GM21717 (cell line): ENCODE measurements at regions not wholly inside any gene's neighbourhood (a gene's known extent, or its start where the extent isn't known, plus 50 kb on each side); places are given as distances from the start of the nearest gene placed in this dataset.

Experiments
- ATAC-seq: cut with Tn5 transposase; IDR thresholded peaks from one replicate; pipeline ENCODE4 v1.9.1; 2021; ENCODE audit warnings: mild to moderate bottlenecking, moderate library complexity; ENCODE audit not compliant: unreplicated experiment

- no peak for ATAC-seq
Measured at GRCh38 chr18:28715206-28715605, 538.3 kb upstream of the CDH2 start.

GRCh38 chr18:28714498-28714897 is 537.6 kb upstream of the CDH2 start:
- ATAC-seq = no peak

- ATAC-seq = no peak
Measured at GRCh38 chr18:28712796-28713425, 536.0 kb upstream of the CDH2 start.

- ATAC-seq = no peak
Measured at GRCh38 chr18:28712172-28712571, 535.2 kb upstream of the CDH2 start.

GRCh38 chr18:28711096-28711495 is 534.2 kb upstream of the CDH2 start:
- ATAC-seq = no peak

GRCh38 chr18:28707006-28707405 is 530.1 kb upstream of the CDH2 start:
- ATAC-seq = no peak

GRCh38 chr18:28706397-28706796 is 529.5 kb upstream of the CDH2 start:
- ATAC-seq = no peak

GRCh38 chr18:28705482-28705881 is 528.6 kb upstream of the CDH2 start:
- no peak for ATAC-seq

GRCh38 chr18:28692337-28692736 is 515.4 kb upstream of the CDH2 start:
- ATAC-seq = no peak

- ATAC-seq = no peak
Measured at GRCh38 chr18:28691496-28691840, 514.5 kb upstream of the CDH2 start.

GRCh38 chr18:28690836-28691495 is 514.0 kb upstream of the CDH2 start:
- ATAC-seq = no peak

- no peak for ATAC-seq
Measured at GRCh38 chr18:28690100-28690499, 513.2 kb upstream of the CDH2 start.

GRCh38 chr18:28689588-28689987 is 512.7 kb upstream of the CDH2 start:
- no peak for ATAC-seq

GRCh38 chr18:28684746-28685355 is 507.9 kb upstream of the CDH2 start:
- ATAC-seq = no peak

- ATAC-seq = no peak
Measured at GRCh38 chr18:28682912-28683311, 506.0 kb upstream of the CDH2 start.

- no peak for ATAC-seq
Measured at GRCh38 chr18:28669165-28669564, 492.2 kb upstream of the CDH2 start.

- ATAC-seq = no peak
Measured at GRCh38 chr18:28666216-28666615, 489.3 kb upstream of the CDH2 start.

GRCh38 chr18:28657961-28658360 is 481.0 kb upstream of the CDH2 start:
- no peak for ATAC-seq

- no peak for ATAC-seq
Measured at GRCh38 chr18:28652654-28653053, 475.7 kb upstream of the CDH2 start.

GRCh38 chr18:28651298-28651697 is 474.4 kb upstream of the CDH2 start:
- ATAC-seq = no peak

- ATAC-seq = no peak
Measured at GRCh38 chr18:28650860-28651259, 473.9 kb upstream of the CDH2 start.

GRCh38 chr18:28647961-28648360 is 471.0 kb upstream of the CDH2 start:
- no peak for ATAC-seq

- ATAC-seq = no peak
Measured at GRCh38 chr18:28637897-28638296, 461.0 kb upstream of the CDH2 start.
